ENCODE measurements at regions not wholly inside any gene's neighbourhood (a gene's known extent, or its start where the extent isn't known, plus 50 kb on each side); places are given as distances from the start of the nearest gene placed in this dataset.
"Not testable (repeated sequence)": the region's sequence is repeated elsewhere in the genome, so short reads cannot be mapped to it uniquely, and the experiment has no call there.

DNA sequence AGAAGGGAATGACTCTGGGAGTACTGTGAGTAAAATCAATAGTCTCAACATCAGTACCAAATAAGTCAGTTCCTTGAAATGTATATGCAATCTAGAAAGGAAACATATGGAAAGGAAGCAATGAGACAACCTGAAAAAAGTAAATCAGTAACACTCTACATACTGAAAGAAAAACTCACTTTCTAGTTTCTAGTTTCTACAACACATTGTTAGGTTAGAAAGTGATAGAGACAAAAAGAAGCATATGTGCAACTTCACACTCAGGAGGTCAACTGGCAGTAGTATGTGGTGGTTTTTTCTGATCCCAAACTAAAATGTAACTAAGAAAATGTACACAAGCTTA lies 156.5 kb upstream of the SOX6 start:
- Histone ChIP-seq H3K27me3 (no peaks in the 10 kb centered on the region), H3K4me3 (ENCODE audit: low read depth, low read length) (no peak overlapping the region), H3K4me1 (no peaks in the 10 kb centered on the region), H3K9me3 (no peaks in the 10 kb centered on the region), H3K36me3 (no peaks in the 10 kb centered on the region)
- no peak for DNase-seq
- TF ChIP-seq, protein P1, sequence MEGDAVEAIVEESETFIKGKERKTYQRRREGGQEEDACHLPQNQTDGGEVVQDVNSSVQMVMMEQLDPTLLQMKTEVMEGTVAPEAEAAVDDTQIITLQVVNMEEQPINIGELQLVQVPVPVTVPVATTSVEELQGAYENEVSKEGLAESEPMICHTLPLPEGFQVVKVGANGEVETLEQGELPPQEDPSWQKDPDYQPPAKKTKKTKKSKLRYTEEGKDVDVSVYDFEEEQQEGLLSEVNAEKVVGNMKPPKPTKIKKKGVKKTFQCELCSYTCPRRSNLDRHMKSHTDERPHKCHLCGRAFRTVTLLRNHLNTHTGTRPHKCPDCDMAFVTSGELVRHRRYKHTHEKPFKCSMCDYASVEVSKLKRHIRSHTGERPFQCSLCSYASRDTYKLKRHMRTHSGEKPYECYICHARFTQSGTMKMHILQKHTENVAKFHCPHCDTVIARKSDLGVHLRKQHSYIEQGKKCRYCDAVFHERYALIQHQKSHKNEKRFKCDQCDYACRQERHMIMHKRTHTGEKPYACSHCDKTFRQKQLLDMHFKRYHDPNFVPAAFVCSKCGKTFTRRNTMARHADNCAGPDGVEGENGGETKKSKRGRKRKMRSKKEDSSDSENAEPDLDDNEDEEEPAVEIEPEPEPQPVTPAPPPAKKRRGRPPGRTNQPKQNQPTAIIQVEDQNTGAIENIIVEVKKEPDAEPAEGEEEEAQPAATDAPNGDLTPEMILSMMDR (IDR thresholded peaks at IDR 0.05; ENCODE audit: low read depth, low read length), result no peak

DNA sequence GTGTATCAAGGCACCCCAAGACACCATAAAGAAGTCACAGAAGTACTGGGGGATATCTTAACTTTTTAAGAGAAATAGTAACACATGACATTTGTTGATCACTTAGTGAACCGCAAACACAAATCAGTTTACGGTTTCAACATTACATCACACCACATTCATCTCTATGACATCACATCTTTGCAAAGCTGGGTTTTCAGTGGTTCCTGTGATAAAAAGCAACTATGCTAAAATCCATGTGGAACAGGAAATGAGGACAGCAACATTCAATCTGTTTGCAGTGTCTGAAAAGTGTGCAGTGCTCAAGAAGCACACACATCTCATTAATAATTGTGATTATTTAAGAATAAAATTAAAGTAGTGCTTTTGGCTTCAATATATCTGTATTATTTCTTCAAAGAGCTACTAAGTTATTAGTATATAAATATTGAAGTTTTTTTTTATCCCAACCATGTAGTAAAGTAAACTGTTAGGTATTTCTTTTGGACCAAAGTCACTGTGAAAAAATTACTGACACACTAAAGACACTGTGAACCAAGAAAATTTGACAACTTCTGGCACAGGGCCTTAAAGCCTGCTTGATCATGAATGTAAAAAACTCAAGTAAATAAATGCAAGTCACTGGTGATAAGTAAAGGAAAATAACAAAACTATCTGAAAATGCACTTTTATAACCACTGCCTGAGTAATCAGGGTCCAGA lies 156.0 kb upstream of the SOX6 start:
- H3K9me3 ChIP-seq, result no peaks in the 10 kb centered on the region
- H3K4me3 ChIP-seq (ENCODE audit: low read depth, low read length), result no peak overlapping the region
- H3K27me3 ChIP-seq, result no peaks in the 10 kb centered on the region
- DNase-seq, result no peak
- TF ChIP-seq, protein P1 (IDR thresholded peaks at IDR 0.05; ENCODE audit: low read depth, low read length), result no peak
- H3K4me1 ChIP-seq, result no peaks in the 10 kb centered on the region
- H3K36me3 ChIP-seq, result no peaks in the 10 kb centered on the region

DNA sequence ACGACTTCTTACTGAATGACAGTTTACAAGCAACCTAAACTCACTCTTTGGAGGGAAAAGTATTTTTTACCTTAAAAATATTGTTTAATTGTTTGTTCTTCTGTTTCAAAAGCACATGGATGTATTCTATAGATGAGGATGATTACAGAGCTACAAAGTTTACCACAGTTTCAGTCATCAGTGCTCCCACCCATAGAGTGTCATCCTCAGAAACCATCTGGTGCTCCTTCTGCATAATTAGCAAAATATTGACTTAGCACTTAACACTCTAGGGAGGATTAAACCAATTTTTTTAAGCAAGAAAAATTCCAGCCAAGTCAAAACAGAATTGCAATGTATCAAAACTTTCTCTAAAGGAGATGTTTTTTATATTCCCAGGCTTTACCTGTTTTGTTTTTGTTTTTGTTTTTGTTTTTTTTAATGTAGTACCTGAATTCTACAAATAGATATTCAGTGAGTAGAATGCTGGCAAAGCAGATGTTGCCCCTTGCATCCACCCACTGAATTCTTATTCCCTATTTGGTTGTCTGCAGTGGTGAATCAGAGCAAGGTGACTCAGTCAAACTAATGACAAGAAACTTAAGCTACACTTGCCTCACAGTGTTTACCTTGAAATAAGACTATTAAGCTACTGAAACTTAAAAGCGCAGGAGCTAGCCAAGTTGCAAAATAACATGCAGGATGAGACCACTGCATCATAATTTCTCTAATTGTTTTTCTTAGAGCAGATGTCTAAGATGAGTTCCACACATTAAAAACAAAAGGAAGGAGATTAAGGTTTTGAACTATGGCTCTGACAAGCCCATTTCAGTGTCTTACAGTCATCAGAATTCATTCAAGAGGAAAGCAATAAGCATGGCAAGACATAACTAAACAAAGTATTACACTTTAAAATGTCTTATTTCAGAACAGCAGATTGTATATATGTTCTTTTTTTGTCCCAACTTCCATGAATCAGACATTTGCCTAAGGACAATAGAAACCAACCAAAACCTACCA lies 155.1 kb upstream of the SOX6 start:
- TF ChIP-seq, protein P1 (IDR thresholded peaks at IDR 0.05; ENCODE audit: low read depth, low read length), result no peak
- DNase-seq, result no peak

GRCh38 chr11:16505481-16505880 lies 149.1 kb upstream of the SOX6 start:
- TF ChIP-seq, protein P1 (IDR thresholded peaks at IDR 0.05; ENCODE audit: low read depth, low read length), result no peak
- DNase-seq, result no peak
- Histone ChIP-seq H3K9me3 (no peaks in the 10 kb centered on the region), H3K4me3 (ENCODE audit: low read depth, low read length) (no peak overlapping the region), H3K36me3 (no peaks in the 10 kb centered on the region), H3K4me1 (no peaks in the 10 kb centered on the region), H3K27me3 (no peaks in the 10 kb centered on the region)

More for the DNA sequence above, 155.1 kb upstream of the SOX6 start:
- Histone ChIP-seq H3K36me3 (no peaks in the 10 kb centered on the region), H3K4me3 (ENCODE audit: low read depth, low read length) (no peak overlapping the region), H3K4me1 (no peaks in the 10 kb centered on the region), H3K27me3 (no peaks in the 10 kb centered on the region), H3K9me3 (no peaks in the 10 kb centered on the region)

- DNase-seq; H3K36me3 ChIP-seq; H3K4me1 ChIP-seq; H3K9me3 ChIP-seq; H3K4me3 ChIP-seq (ENCODE audit: low read depth, low read length); H3K27me3 ChIP-seq: not testable (repeated sequence)
Measured at GRCh38 chr11:16503891-16504290, 147.5 kb upstream of the SOX6 start.

- Histone ChIP-seq H3K9me3 (no peaks in the 10 kb centered on the region), H3K4me1 (no peaks in the 10 kb centered on the region), H3K4me3 (ENCODE audit: low read depth, low read length) (no peak overlapping the region), H3K27me3 (no peaks in the 10 kb centered on the region), H3K36me3 (no peaks in the 10 kb centered on the region)
- TF ChIP-seq, protein P1 (IDR thresholded peaks at IDR 0.05; ENCODE audit: low read depth, low read length), result no peak
- DNase-seq, result no peak
Measured at GRCh38 chr11:16494918-16495691, 138.8 kb upstream of the SOX6 start.
